ENCODE measurements at regions not wholly inside any gene's neighbourhood (a gene's known extent, or its start where the extent isn't known, plus 50 kb on each side); places are given as distances from the start of the nearest gene placed in this dataset.

DNA sequence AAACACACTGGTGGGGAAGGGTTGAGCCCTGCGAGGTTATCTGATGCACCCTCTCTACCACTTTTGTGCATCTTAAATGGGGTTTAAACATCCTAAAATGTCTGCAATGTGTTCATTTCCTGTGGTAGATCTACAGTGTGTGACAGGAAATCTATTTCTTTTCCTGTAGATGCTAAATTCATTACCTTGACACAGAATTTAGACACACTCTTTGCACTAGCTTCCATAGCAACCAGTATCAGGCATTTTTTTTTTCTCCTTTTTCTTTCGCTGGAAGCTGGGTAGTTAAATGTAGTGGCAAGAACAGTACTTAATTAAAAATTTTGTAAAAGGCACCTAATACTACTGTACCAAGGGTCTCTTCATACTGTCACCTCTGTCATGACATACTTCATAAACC is 141.1 kb downstream of the RFPL4B start:
- TF ChIP-seq, protein P1, sequence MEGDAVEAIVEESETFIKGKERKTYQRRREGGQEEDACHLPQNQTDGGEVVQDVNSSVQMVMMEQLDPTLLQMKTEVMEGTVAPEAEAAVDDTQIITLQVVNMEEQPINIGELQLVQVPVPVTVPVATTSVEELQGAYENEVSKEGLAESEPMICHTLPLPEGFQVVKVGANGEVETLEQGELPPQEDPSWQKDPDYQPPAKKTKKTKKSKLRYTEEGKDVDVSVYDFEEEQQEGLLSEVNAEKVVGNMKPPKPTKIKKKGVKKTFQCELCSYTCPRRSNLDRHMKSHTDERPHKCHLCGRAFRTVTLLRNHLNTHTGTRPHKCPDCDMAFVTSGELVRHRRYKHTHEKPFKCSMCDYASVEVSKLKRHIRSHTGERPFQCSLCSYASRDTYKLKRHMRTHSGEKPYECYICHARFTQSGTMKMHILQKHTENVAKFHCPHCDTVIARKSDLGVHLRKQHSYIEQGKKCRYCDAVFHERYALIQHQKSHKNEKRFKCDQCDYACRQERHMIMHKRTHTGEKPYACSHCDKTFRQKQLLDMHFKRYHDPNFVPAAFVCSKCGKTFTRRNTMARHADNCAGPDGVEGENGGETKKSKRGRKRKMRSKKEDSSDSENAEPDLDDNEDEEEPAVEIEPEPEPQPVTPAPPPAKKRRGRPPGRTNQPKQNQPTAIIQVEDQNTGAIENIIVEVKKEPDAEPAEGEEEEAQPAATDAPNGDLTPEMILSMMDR (IDR thresholded peaks at IDR 0.05), result no peak
- no peak for TF ChIP-seq TCF7L2 (IDR thresholded peaks at IDR 0.05; ENCODE audit: low read depth, low read length)
- no peak for TF ChIP-seq POLR2AphosphoS5 (IDR thresholded peaks at IDR 0.05; ENCODE audit: low read depth, low read length)
